Mononuclear cell (primary cell): ENCODE measurements at regions not wholly inside any gene's neighbourhood (a gene's known extent, or its start where the extent isn't known, plus 50 kb on each side); places are given as distances from the start of the nearest gene placed in this dataset.
"Not testable (repeated sequence)": the region's sequence is repeated elsewhere in the genome, so short reads cannot be mapped to it uniquely, and the experiment has no call there.

Source experiments
- H3K27me3 ChIP-seq: 2 replicates; pipeline ENCODE4 v1.6.0; 2011; ENCODE audit warnings: low read length, control low read depth; ENCODE audit not compliant: insufficient read depth
- H3K4me1 ChIP-seq: 2 replicates; pipeline ENCODE4 v1.5.1; 2011; ENCODE audit warnings: mild to moderate bottlenecking, low read length, control low read depth; ENCODE audit not compliant: insufficient read depth
- H3K4me3 ChIP-seq: 2 replicates; pipeline ENCODE4 v1.5.1; 2011; ENCODE audit warnings: mild to moderate bottlenecking, low read length, moderate library complexity
- H3K9me3 ChIP-seq: 2 replicates; pipeline ENCODE4 v1.5.1; 2011; ENCODE audit warnings: low read depth, mild to moderate bottlenecking, control low read depth, low read length

DNA sequence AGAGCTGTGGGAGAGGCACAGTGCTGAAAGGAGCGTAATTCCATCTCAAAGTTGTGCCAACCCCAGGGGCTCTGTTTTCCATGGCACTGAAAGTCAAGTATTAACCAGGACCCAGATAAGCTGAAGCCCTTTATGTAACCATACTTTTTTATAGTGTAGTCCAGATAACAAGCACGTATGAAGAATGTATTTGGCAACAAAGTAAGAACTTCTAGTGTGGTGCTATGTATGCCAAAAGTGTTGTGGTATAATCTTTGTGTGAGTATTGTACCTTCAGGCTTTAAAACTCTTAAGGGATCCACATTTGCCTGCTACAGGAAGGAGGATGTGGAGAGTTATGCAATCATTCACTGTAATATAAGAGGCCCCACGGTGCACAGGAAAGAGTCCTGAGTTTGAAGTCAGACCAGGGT is 129.4 kb downstream of the IBTK start:
- H3K4me1 ChIP-seq, result no peaks in the 10 kb centered on the region
- H3K9me3 ChIP-seq, result no peaks in the 10 kb centered on the region

DNA sequence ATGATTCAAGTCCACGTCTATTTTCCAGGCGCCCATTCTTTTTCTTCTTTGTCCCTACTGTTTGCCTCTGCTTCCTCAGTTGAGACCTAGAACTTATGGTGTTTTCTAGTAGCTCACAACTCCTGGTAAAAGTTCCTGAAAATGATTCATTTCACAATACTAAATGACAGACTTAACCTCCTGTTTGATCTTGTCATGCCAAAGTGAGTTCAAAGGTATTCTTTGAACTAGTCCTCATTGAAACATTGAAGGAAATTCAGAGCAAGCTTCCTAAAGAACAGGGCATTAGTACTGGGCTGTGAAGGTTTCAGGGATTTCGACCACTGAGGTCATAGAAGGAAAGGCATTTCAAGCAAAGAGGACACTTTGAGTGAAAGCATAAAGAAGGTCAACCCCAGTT is 132.8 kb downstream of the IBTK start:
- H3K4me1 ChIP-seq, result no peaks in the 10 kb centered on the region
- H3K9me3 ChIP-seq, result peaks cover 5% of the 10 kb centered on the region
- H3K27me3 ChIP-seq, result no peaks in the 10 kb centered on the region
- no peak overlapping the region for H3K4me3 ChIP-seq

More for the DNA sequence above, 129.4 kb downstream of the IBTK start:
- Histone ChIP-seq H3K27me3 (no peaks in the 10 kb centered on the region), H3K4me3 (no peak overlapping the region)

DNA sequence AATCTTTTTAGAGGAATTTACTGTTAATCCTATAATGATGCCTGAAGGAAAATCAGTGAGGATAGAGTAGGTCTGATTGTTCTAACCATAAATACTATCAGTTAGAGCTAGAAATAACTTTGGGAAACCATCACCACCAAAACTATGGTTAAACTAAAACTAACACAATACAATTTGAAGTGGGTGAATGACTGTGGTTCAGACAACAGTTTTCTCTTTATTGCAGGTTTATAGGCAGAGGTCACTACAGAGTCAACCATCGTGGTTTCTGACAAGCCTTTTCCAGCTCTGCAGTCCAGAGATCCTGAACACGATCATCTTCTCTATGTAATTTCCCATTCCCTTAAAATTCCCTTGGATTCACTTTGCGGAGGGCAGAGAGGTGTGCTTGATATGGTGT is 134.3 kb downstream of the IBTK start:
- Histone ChIP-seq H3K4me3 (no peak overlapping the region), H3K9me3 (peaks cover 9% of the 10 kb centered on the region), H3K4me1 (no peaks in the 10 kb centered on the region), H3K27me3 (no peaks in the 10 kb centered on the region)

DNA sequence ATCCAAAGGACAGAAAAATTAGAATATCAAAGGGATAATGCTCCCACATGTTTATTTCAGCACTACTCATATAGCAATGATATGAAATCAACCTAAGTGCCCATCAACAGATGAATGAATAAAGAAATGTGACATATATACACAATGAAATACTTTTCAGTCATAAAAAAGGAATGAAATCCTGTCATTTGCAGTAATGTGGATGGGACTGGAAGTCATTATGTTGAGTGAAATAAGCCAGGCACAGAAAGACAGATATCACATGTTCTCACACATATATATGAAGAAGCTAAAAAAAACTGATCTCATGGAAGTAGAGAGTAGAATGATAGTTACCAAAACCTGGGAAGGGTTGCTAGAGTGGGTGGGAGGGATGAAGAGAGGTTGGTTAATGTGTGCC is 135.7 kb downstream of the IBTK start:
- no peaks in the 10 kb centered on the region for H3K4me1 ChIP-seq
- no peaks in the 10 kb centered on the region for H3K27me3 ChIP-seq
- H3K4me3 ChIP-seq, result no peak overlapping the region
- H3K9me3 ChIP-seq, result peaks cover 9% of the 10 kb centered on the region

DNA sequence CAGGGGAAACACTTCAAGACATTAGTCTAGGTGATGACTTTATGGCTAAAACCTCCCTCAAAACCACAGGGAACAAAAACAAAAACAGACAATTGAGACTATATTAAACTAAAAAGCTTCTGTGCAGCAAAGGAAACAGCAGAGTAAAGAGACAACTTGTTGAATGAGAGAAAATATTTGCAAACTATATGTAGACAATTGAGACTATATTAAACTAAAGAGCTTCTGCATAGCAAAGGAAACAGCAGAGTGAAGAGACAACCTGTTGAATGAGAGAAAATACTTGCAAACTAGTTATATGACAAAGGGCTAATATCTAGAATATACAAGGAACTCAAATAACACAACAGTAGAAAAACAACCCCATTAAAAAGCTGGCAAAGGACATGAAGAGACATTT is 136.4 kb downstream of the IBTK start:
- Histone ChIP-seq H3K27me3 (no peaks in the 10 kb centered on the region), H3K4me1 (no peaks in the 10 kb centered on the region), H3K4me3 (no peak overlapping the region), H3K9me3 (peaks cover 9% of the 10 kb centered on the region)

DNA sequence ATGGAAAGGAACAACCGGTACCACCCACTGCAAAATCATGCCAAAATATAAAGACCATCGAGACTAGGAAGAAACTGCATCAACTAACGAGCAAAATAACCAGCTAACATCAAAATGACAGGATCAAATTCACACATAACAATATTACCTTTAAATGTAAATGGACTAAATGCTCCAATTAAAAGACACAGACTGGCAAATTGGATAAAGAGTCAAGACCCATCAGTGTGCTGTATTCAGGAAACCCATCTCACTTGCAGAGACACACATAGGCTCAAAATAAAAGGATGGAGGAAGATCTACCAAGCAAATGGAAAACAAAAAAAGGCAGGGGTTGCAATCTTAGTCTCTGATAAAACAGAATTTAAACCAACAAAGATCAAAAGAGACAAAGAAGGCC is 144.4 kb downstream of the IBTK start:
- not testable (repeated sequence) for H3K9me3 ChIP-seq, H3K4me1 ChIP-seq, H3K4me3 ChIP-seq, H3K27me3 ChIP-seq

DNA sequence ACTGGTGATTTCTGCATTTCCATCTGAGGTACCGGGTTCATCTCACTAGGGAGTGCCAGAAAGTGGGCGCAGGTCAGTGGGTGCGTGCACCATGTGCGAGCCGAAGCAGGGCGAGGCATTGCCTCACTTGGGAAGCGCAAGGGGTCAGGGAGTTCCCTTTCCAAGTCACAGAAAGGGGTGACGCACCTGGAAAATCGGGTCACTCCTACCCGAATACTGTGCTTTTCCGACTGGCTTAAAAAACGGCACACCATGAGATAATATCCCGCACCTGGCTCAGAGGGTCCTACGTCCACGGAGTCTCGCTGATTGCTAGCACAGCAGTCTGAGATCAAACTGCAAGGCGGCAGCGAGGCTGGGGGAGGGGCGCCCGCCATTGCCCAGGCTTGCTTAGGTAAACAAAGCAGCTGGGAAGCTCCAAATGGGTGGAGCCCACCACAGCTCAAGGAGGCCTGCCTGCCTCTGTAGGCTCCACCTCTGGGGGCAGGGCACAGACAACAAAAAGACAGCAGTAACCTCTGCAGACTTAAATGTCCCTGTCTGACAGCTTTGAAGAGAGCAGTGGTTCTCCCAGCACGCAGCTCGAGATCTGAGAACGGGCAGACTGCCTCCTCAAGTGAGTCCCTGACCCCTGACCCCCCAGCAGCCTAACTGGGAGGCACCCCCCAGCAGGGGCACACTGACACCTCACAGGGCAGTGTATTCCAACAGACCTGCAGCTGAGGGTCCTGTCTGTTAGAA is 146.0 kb downstream of the IBTK start:
- not testable (repeated sequence) for H3K4me1 ChIP-seq, H3K9me3 ChIP-seq, H3K27me3 ChIP-seq, H3K4me3 ChIP-seq

DNA sequence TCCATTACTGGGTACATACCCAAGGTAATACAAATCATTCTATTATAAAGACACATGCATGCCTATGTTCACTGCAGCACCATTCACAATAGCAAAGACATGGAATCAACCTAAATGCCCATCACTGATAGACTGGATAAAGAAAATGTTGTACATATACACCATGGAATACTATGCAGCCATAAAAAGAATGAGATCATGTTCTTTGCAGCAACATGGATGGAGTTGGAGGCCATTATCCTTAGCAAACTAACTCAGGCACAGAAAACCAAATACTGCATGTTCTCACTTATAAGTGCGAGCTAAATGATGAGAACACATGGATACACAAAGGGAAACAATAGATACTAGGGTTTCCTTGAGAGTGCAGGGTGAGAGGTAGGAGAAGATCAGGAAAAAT is 146.8 kb downstream of the IBTK start:
- not testable (repeated sequence) for H3K4me3 ChIP-seq, H3K9me3 ChIP-seq, H3K4me1 ChIP-seq, H3K27me3 ChIP-seq

DNA sequence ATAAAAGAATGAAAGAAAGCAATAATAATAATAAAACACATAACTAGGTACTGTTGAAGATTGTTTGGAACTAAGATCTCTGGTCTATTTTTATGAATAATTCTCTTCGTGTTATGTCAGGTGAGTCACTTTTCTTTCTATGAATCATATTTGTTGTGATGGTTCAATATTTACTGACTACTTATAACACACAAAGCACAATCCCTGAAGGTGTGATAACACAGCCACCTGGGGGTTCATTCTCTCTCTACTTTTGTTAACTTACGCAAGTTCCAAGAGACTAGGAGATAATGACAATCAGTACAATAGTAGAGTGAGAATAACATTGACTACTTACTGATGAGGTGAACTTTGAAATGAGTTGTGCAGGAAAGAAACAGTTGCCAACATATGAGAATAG is 149.9 kb downstream of the IBTK start:
- Histone ChIP-seq H3K4me1 (no peaks in the 10 kb centered on the region), H3K4me3 (no peak overlapping the region), H3K9me3 (no peaks in the 10 kb centered on the region), H3K27me3 (no peaks in the 10 kb centered on the region)

DNA sequence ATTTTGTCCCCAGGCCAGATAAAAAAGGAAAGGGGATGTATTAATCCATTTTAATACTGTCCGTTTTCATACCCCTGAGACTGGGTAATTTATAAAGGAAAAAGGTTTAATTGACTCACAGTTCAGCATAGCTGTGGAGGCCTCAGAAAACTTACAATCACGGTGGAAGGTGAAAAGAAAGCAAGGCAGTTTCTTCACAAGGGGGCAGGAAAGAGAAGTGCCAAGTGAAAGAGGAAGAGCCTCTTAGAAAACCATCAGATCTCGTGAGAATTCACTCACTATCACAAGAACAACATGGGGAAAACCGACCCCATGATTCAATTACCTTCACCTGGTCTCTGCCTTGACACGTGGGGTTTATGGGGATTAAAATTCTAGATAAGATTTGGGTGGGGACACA is 152.5 kb downstream of the IBTK start:
- no peak overlapping the region for H3K4me3 ChIP-seq
- no peaks in the 10 kb centered on the region for H3K27me3 ChIP-seq
- H3K4me1 ChIP-seq, result no peaks in the 10 kb centered on the region
- no peaks in the 10 kb centered on the region for H3K9me3 ChIP-seq

DNA sequence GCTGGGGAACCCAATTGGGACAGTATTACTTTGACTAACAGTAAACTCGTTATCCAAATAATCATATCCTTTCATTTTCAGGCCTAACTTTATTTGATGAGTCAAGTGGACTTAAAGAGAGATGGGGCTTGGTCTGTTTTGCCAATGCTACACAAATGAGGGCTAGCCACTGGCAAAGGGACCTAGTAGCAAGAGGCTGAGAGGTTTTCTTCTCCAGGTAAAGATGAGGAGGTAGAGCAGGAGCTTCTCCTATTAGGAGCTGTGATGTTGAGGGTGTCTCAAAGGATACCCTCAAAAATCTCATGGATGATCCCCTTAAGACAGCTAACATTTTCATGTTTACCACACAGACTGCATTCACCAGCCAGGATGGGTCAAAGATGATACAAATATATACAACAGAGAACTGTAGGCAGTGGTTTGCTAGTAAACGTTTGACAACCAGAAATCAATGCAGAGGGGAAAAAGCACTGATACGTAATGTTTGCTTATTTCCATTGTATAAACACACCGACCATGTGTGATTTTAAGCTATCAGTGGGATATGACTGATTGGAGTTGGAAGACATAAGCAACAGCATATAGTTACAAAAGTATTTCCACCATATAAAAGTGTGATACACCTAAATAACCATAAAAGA is 153.3 kb downstream of the IBTK start:
- no peaks in the 10 kb centered on the region for H3K9me3 ChIP-seq
- H3K4me3 ChIP-seq, result no peak overlapping the region
- no peaks in the 10 kb centered on the region for H3K27me3 ChIP-seq
- H3K4me1 ChIP-seq, result no peaks in the 10 kb centered on the region

DNA sequence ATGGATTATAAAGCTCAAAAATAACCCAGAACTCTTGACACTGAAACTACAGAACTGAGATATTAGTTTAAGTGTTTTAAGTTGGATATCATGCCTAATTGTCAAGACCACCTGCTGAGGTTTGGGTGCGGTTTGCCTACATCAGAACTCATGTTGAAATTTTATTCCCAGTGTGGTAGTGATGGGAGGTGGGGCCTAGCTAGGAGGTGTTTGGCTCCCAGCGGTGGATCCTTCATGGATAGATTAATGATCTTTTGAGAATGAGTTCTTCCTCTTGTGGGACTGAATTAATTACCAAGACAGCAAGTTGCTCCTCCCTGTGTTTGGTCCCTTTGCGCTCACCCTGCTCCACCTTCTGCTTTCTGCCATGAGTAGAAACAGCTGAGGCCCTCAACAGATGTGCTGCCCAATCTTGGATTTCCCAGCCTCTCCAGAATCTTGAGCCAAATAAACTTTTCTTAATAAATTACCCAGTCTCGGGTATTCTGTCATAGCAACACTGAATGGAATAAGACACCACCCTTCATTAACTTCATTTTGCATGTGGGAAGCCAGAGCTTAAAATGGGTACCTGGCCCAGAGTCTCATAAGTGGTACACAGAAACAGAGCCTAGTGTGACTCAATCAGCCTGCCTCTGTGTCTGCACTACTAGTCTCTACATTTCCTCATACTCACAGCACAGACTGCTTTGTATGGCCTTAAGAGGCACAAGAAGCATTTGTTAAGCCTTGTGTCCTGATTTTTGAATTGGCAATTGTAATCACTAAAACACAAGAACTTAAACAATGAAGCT is 158.4 kb downstream of the IBTK start:
- no peaks in the 10 kb centered on the region for H3K4me1 ChIP-seq
- H3K4me3 ChIP-seq, result no peak overlapping the region
- H3K9me3 ChIP-seq, result no peaks in the 10 kb centered on the region
- no peaks in the 10 kb centered on the region for H3K27me3 ChIP-seq

DNA sequence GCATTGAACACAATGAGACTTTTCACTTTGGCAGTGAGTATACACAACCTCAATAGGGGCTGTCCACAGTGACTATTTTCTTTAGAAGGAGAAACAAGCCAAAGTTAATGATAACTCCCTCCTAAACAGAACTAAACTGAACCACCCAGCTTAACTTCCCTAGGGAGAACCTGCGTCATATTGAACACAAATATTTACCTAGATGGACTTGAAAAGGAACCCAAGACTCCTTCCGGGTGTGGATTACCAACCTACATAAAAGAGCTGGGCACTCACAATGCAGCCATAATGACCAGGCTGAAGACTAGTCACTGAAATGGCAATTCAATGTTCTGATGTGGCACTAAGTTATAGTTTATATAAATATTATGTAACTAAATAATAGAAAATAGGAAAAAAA is 160.6 kb downstream of the IBTK start:
- Histone ChIP-seq H3K4me3 (no peak overlapping the region), H3K4me1 (no peaks in the 10 kb centered on the region)

DNA sequence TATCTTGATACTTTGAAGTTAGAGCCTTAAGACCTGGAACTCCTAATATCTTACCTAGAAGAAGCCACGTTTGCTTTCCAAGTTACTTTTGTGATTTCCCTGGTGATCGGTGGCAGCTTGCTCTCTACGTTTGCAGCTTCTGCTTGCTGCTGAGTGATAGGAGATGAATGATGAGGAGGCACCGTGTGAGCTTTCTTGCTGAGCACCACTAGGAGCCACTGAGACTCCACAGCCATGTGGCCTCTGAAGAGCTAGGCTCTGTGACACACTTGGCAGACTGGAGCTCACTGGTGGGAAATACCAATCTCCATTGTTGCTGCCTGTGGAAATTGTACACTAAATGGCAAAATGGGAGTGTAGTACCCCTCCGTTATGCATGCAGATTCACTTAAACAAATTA is 161.8 kb downstream of the IBTK start:
- no peaks in the 10 kb centered on the region for H3K27me3 ChIP-seq
- no peak overlapping the region for H3K4me3 ChIP-seq
- H3K9me3 ChIP-seq, result no peaks in the 10 kb centered on the region
- H3K4me1 ChIP-seq, result no peaks in the 10 kb centered on the region

More for the DNA sequence above, 160.6 kb downstream of the IBTK start:
- H3K9me3 ChIP-seq, result no peaks in the 10 kb centered on the region
- no peaks in the 10 kb centered on the region for H3K27me3 ChIP-seq

DNA sequence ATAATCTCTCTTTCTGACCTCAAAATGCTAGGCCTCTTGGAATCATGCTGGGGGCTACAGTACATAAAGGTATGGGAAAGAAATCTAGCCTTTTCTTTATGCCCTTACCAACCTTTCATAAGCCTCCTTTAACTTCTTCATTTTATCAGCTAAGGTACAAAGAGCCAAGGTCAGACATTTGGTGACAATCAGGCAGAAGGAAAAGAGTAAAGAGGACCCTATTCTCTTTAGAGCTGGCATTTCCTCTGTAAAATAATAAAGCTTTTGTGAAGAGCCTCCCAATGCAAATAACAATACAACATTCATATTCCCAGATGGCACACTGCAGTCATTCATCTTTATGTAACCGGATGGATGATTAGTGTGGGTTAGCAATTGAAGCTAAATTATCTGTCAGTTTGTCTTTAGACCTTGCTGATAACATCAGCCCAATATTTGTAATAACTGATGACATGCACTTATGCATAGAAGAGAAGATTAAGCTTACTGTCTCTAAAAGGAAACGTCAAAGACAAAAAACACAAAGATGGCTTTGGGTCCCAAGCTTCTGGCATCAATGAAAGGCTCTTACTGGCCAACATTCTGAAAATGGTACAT is 163.1 kb downstream of the IBTK start:
- H3K9me3 ChIP-seq, result no peaks in the 10 kb centered on the region
- H3K4me3 ChIP-seq, result no peak overlapping the region
- no peaks in the 10 kb centered on the region for H3K27me3 ChIP-seq
- no peaks in the 10 kb centered on the region for H3K4me1 ChIP-seq
